ELF-1 (cell line): ENCODE measurements at regions not wholly inside any gene's neighbourhood (a gene's known extent, or its start where the extent isn't known, plus 50 kb on each side); places are given as distances from the start of the nearest gene placed in this dataset.

Experiments used
- DNase-seq: peaks from one replicate; pipeline ENCODE4 v3.0.0-alpha.2; 2016; ENCODE audit warnings: low read depth, low spot score

DNA sequence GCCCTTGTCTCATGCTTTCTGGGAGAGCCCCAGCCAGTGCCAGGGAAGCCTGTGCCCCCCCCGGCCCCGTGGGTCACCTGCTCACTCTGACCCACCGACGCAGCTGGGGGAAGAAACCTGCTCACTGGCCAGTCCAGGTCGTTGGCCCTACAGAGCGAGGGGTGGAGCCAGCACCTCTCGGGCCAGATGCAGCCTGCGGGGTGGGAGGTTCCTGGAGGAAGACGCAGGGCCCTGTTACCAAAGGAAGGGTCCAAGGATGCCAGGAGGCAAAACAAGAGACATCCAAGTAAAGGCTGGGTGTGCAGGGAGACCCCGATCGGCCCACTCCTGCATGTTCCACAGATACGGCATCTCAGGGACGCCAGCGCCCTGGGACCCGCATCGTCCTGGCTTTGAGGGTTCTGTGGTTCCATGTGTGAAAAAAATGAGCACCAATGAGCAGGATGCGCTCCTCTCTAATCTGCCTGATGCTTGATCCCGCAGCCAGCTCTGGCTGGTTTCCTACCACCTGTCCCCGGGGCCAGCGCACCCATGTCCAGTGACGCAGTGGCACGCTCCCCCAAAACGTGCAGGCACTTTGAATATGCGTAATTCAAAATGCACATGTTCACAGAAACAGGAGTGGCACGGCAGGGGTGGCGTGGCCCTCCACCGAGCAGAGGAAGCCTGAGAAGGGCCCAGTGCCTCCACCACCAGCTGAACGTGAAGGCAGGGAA is 66.0 kb upstream of the GALNT9 start:
- DNase-seq: no peak

DNA sequence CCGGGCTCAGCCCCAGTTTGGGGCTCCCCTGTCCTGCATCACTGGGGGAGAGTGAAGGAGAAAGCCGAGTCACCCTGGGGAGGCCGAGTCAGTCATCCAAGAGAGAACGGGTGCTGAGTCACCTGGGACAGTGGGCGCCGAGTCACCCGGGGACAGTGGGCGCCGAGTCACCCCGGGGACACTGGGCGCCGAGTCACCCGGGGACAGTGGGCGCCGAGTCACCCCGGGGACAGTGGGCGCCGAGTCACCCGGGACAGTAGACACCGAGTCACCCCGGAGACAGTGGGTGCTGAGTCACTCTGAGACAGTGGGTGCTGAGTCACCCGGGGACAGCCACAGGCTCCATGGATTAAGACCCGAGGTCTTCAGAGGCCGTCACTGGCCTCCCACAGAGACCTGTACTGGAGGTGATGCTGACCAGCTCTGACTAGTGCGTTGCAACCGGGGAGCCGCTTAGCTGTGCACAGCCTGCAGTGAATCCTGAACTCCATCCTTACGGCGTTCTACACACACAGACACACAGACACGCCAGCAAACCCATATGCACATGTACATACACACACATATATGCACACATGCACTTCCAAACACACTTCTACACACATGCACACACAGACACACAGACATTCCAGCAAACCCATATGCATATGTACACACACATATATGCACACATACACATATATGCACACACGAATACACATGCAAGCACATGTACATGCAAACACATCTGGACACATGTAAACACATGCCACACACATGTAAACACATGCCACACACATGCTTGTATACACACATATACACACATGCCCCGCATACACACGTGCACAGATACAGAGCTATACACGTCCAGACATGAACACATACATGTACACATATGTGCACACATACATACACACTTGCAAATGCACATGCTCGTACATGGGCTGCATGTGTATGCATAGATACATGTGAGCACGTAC is 64.9 kb upstream of the GALNT9 start:
- peak; percentile 1 for DNase-seq

DNA sequence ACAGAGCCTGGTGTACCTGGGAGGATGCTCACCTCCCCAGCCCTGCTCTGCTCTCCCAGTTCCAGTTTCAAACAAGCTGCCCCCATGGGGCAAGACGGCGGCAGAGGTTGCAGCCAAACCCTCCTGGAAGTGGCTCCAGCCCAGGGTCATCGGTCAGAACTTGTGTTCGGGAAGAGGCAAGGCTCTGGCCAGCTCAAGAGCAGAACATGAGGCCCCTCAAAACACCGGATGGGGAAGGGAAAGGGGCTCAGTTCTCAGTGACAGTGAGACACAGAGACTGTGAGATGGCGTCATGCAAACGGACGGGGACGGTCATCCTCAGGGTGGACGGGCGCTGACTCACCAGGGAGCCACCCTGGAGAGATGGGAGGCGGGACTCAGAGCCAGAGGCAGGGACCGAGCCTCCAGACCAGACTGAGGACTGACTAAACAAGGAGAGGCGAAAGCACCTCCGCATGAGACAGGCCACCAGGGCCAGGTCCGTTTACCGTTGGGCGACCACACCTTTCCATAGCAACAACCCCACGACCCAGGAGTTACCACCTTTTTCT is 63.9 kb upstream of the GALNT9 start:
- peak; percentile 2 for DNase-seq

DNA sequence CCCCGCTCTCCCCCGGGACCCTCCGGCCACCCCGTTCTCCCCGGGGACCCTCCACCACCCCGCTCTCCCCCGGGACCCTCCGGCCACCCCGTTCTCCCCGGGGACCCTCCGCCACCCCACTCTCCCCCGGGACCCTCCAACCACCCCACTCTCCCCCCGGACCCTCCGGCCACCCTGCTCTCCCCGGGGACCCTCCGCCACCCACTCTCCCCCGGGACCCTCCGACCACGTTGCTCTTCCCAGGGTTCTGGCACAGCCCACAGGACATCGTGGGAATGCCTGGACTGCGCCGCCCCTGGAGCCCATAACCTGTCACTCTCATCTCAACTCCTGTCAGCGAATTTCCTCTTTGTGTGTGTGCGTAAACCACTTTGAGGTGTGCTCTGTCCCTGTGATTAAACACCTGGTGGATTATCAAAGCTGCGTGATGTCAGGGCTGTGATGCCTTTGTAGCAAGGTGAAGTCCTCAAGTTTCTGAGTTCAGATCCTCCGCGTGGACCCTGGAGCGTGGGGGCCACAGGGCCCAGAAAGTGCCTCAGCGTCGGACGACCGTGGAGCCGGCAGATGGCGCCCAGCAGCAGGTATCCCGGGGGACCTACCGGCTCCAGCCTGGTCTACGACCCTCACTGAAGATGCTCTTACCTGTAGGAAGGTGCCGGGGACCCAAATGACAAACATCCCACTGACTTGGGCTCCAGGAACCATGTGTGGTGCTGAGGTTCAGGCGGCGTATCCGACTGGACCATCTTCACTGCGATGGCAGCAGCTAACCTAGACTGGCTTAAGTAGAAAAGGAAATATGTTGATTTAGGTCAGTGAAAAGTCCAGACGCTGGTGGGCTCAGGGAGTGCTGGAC is 63.2 kb upstream of the GALNT9 start:
- DNase-seq: no peak

DNA sequence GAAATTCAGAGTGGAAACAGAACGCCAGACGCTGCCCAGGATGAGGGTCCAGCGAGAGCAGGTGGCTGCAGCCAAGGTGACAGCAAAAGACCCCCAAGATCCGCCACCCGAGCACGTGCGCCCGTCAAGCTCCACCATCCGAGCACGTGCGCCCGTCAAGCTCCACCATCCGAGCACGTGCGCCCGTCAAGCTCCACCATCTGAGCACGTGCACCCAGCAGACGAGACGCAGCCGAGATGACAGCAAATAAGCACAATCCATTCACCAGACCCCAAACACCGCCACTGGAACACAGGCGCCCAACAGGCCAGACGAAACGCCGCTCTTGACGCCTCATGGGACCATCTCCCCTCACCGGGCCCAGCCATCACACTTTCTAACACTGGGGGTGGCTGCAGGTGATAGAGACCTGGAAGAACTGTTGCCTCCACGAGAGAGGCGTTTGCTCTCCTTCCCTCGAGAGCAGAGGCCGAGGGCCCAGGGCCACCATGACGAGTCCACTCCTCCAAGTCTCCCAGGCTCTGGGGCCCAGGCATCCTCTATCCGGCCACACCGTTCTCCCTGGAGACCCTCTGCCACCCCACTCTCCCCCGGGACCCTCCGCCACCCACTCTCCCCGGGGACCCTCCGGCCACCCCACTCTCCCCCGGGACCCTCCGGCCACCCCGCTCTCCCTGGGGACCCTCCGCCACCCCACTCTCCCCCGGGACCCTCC is 62.1 kb upstream of the GALNT9 start:
- no peak for DNase-seq

GRCh38 chr12:132390287-132391076 is 61.1 kb upstream of the GALNT9 start:
- no peak for DNase-seq

- DNase-seq: no peak
These were observed 60.3 kb upstream of the GALNT9 start for GRCh38 chr12:132389526-132390286.

- no peak for DNase-seq
These were observed 59.6 kb upstream of the GALNT9 start for GRCh38 chr12:132389026-132389425.

- no peak for DNase-seq
These were observed 59.1 kb upstream of the GALNT9 start for GRCh38 chr12:132388379-132389015.

GRCh38 chr12:132386926-132387497 is 57.6 kb upstream of the GALNT9 start:
- DNase-seq: no peak

GRCh38 chr12:132385923-132386751 is 56.7 kb upstream of the GALNT9 start:
- no peak for DNase-seq

- DNase-seq: no peak
These were observed 55.8 kb upstream of the GALNT9 start for GRCh38 chr12:132384916-132385774.

- DNase-seq: no peak
These were observed 51.3 kb upstream of the GALNT9 start for GRCh38 chr12:132380641-132381040.

GRCh38 chr12:132379996-132380395 is 50.6 kb upstream of the GALNT9 start:
- no peak for DNase-seq

GRCh38 chr12:132379576-132379975 is 50.2 kb upstream of the GALNT9 start:
- DNase-seq: no peak
